GM19043 (cell line): ENCODE measurements at regions not wholly inside any gene's neighbourhood (a gene's known extent, or its start where the extent isn't known, plus 50 kb on each side); places are given as distances from the start of the nearest gene placed in this dataset.

Source experiments
- ATAC-seq: cut with Tn5 transposase; IDR thresholded peaks from one replicate; pipeline ENCODE4 v1.9.1; 2021; ENCODE audit warnings: low read depth; ENCODE audit not compliant: unreplicated experiment

- no peak for ATAC-seq
Observed at GRCh38 chr5:143476601-143477211, 73.2 kb upstream of the NR3C1 start.

- ATAC-seq: no peak
Observed at GRCh38 chr5:143474616-143475015, 71.1 kb upstream of the NR3C1 start.

- no peak for ATAC-seq
Observed at GRCh38 chr5:143473481-143473880, 70.0 kb upstream of the NR3C1 start.

- no peak for ATAC-seq
Observed at GRCh38 chr5:143472576-143472975, 69.1 kb upstream of the NR3C1 start.

- no peak for ATAC-seq
Observed at GRCh38 chr5:143471666-143472464, 68.4 kb upstream of the NR3C1 start.

- no peak for ATAC-seq
Observed at GRCh38 chr5:143471041-143471509, 67.6 kb upstream of the NR3C1 start.

- no peak for ATAC-seq
Observed at GRCh38 chr5:143470120-143470519, 66.6 kb upstream of the NR3C1 start.

- ATAC-seq: no peak
Observed at GRCh38 chr5:143469125-143469524, 65.6 kb upstream of the NR3C1 start.

- no peak for ATAC-seq
Observed at GRCh38 chr5:143466632-143467031, 63.1 kb upstream of the NR3C1 start.

- no peak for ATAC-seq
Observed at GRCh38 chr5:143464723-143465490, 61.4 kb upstream of the NR3C1 start.

- ATAC-seq: no peak
Observed at GRCh38 chr5:143462431-143462830, 58.9 kb upstream of the NR3C1 start.

GRCh38 chr5:143459433-143459832, 55.9 kb upstream of the NR3C1 start:
- ATAC-seq: no peak

GRCh38 chr5:143456952-143457547, 53.6 kb upstream of the NR3C1 start:
- ATAC-seq: no peak

- no peak for ATAC-seq
Observed at GRCh38 chr5:143454936-143455516, 51.5 kb upstream of the NR3C1 start.

GRCh38 chr5:143453720-143454119, 50.2 kb upstream of the NR3C1 start:
- no peak for ATAC-seq
